HL-60 (cell line): ENCODE measurements at regions not wholly inside any gene's neighbourhood (a gene's known extent, or its start where the extent isn't known, plus 50 kb on each side); places are given as distances from the start of the nearest gene placed in this dataset.

ENCODE experiments used
- POLR2AphosphoS5 ChIP-seq: IDR thresholded peaks from 2 replicates; pipeline ENCODE4 v1.6.1; 2012; ENCODE audit warnings: low read depth
- TF ChIP-seq, protein P1 (sequence below): IDR thresholded peaks from one replicate; pipeline ENCODE4 v1.5.1; 2011; ENCODE audit warnings: low read length, control low read depth, inconsistent platforms; ENCODE audit not compliant: insufficient read depth
- TF ChIP-seq, protein P2 (sequence below): IDR thresholded peaks from 2 replicates; pipeline ENCODE4 v1.6.1; 2012; ENCODE audit warnings: low read depth; ENCODE audit not compliant: insufficient replicate concordance

- TF ChIP-seq, protein P1, sequence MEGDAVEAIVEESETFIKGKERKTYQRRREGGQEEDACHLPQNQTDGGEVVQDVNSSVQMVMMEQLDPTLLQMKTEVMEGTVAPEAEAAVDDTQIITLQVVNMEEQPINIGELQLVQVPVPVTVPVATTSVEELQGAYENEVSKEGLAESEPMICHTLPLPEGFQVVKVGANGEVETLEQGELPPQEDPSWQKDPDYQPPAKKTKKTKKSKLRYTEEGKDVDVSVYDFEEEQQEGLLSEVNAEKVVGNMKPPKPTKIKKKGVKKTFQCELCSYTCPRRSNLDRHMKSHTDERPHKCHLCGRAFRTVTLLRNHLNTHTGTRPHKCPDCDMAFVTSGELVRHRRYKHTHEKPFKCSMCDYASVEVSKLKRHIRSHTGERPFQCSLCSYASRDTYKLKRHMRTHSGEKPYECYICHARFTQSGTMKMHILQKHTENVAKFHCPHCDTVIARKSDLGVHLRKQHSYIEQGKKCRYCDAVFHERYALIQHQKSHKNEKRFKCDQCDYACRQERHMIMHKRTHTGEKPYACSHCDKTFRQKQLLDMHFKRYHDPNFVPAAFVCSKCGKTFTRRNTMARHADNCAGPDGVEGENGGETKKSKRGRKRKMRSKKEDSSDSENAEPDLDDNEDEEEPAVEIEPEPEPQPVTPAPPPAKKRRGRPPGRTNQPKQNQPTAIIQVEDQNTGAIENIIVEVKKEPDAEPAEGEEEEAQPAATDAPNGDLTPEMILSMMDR, result no peak
- TF ChIP-seq, protein P2, sequence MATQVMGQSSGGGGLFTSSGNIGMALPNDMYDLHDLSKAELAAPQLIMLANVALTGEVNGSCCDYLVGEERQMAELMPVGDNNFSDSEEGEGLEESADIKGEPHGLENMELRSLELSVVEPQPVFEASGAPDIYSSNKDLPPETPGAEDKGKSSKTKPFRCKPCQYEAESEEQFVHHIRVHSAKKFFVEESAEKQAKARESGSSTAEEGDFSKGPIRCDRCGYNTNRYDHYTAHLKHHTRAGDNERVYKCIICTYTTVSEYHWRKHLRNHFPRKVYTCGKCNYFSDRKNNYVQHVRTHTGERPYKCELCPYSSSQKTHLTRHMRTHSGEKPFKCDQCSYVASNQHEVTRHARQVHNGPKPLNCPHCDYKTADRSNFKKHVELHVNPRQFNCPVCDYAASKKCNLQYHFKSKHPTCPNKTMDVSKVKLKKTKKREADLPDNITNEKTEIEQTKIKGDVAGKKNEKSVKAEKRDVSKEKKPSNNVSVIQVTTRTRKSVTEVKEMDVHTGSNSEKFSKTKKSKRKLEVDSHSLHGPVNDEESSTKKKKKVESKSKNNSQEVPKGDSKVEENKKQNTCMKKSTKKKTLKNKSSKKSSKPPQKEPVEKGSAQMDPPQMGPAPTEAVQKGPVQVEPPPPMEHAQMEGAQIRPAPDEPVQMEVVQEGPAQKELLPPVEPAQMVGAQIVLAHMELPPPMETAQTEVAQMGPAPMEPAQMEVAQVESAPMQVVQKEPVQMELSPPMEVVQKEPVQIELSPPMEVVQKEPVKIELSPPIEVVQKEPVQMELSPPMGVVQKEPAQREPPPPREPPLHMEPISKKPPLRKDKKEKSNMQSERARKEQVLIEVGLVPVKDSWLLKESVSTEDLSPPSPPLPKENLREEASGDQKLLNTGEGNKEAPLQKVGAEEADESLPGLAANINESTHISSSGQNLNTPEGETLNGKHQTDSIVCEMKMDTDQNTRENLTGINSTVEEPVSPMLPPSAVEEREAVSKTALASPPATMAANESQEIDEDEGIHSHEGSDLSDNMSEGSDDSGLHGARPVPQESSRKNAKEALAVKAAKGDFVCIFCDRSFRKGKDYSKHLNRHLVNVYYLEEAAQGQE, result no peak
- no peak for TF ChIP-seq POLR2AphosphoS5
Observed at GRCh38 chr9:107838766-107839165, 349.2 kb upstream of the KLF4 start.
